T-helper 2 cell (primary cell): ENCODE measurements at regions not wholly inside any gene's neighbourhood (a gene's known extent, or its start where the extent isn't known, plus 50 kb on each side); places are given as distances from the start of the nearest gene placed in this dataset.

Experiments
- DNase-seq, 5 experiments: peaks; one replicate each; pipeline versions ENCODE4 v3.0.0 to v3.0.0-alpha.2; 2012 to 2022

GRCh38 chr14:56505361-56505760 is 74.2 kb upstream of the TMEM260 start:
- DNase-seq = no peak

- DNase-seq = no peak
Observed at GRCh38 chr14:56512521-56512920, 67.1 kb upstream of the TMEM260 start.

- no peak for DNase-seq
Observed at GRCh38 chr14:56514663-56515371, 64.8 kb upstream of the TMEM260 start.

GRCh38 chr14:56515739-56516138 is 63.9 kb upstream of the TMEM260 start:
- no peak for DNase-seq

GRCh38 chr14:56522403-56522802 is 57.2 kb upstream of the TMEM260 start:
- no peak for DNase-seq

GRCh38 chr14:56524971-56525677 is 54.5 kb upstream of the TMEM260 start:
- DNase-seq = no peak

- no peak for DNase-seq
Observed at GRCh38 chr14:56528927-56529326, 50.7 kb upstream of the TMEM260 start.
